GM19328 (cell line): ENCODE measurements at regions not wholly inside any gene's neighbourhood (a gene's known extent, or its start where the extent isn't known, plus 50 kb on each side); places are given as distances from the start of the nearest gene placed in this dataset.

Experiments
- ATAC-seq: cut with Tn5 transposase; IDR thresholded peaks from one replicate; pipeline ENCODE4 v1.9.1; 2021; ENCODE audit warnings: mild to moderate bottlenecking, moderate library complexity; ENCODE audit not compliant: unreplicated experiment

GRCh38 chr6:113381232-113381631, 475.9 kb upstream of the MARCKS start:
- no peak for ATAC-seq

- ATAC-seq, result peak; percentile 87
Measured at GRCh38 chr6:113381959-113382358, 475.2 kb upstream of the MARCKS start.

DNA sequence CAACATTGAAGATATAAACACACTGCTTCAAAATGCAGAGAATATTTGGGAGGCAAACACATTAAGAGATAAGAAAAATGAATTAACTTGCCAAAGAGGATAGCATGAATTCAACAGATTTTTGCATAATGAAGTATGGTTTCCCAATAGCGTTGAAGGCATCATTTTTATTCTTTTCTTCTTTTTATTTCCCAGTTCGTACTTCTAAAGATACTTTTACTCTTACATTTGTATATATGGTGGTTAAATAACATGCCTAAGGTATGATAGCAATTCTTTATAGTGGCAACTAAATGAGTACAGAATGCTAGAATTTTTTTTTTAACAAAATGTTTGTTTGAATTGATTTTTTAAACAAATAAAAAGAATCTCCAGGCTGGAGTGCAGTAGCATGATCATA, 473.4 kb upstream of the MARCKS start:
- ATAC-seq, result no peak

DNA sequence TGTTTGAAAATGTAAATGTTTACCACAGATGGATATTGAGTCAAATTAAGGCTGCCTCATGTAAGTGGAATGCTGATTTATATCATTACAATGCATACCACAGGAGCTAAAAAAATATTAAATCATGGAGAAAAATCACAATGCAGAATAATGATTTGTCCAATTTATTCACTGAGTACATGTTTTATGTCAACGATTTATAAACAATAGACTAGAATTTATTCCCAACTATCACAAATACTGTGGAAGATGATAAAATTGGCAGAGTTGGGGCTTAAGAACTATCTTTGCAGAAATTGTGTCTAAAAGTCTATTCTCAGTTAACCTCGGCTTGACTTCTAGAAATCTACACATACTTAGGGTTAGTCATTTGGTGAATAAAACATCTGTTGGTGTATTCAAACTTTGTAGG, 472.1 kb upstream of the MARCKS start:
- no peak for ATAC-seq

GRCh38 chr6:113388996-113389395, 468.1 kb upstream of the MARCKS start:
- no peak for ATAC-seq

- ATAC-seq, result no peak
Measured at GRCh38 chr6:113392551-113393055, 464.5 kb upstream of the MARCKS start.

DNA sequence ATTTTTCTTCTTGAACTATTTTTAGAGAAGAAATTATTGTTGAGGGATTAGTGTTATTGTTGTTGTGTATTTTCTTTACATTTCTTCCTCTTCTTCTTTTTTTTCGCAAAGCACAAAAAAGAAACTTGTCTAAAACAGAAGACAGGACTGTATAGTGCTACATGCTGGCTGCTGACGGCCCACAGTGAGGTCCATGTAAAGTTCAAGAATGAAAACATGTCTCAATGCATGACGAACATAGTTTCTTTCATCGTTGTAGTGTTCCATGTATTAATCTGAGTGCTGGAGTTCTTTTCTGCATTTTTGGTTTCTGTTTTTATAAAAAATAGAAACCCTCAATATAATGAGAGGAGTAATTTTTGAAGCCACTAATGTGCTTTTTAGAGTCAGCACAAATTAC, 462.9 kb upstream of the MARCKS start:
- no peak for ATAC-seq

DNA sequence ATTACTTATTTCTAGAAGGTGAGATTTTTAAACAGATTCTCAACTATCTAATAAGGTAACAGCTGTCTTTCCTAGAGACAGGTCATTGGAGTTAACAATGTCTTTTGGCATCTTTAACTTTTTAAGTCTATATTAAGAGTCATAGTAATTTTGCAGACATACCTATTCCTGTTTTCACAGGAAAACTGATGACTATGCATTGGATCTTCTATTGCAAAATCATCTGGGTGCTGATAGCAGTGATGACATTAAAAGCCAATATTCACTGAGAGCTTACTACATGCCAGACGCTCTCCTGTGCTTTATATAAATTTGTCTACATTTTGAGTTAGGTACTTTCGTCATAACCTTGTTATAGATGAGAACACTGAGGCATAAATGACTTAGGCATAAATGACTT, 462.4 kb upstream of the MARCKS start:
- no peak for ATAC-seq

- no peak for ATAC-seq
Measured at GRCh38 chr6:113396730-113397129, 460.4 kb upstream of the MARCKS start.

DNA sequence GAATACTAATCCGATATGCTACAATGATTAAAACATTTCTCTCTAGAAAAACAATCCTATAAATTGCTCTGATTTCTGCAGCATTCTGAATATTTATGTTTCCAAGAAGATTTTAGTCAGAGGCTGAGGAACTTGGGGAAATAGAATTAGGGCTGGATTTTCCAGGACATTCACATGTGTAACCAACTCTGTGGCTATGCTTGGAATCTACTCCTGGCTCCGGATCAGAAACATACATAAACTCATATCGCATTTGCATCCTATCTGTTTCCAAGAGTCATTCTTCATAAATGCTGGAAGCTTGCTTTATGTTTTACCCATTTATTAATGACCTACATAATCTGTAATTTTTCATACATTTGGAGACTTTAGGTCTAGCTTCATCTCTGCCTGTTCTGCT, 459.9 kb upstream of the MARCKS start:
- ATAC-seq, result no peak

DNA sequence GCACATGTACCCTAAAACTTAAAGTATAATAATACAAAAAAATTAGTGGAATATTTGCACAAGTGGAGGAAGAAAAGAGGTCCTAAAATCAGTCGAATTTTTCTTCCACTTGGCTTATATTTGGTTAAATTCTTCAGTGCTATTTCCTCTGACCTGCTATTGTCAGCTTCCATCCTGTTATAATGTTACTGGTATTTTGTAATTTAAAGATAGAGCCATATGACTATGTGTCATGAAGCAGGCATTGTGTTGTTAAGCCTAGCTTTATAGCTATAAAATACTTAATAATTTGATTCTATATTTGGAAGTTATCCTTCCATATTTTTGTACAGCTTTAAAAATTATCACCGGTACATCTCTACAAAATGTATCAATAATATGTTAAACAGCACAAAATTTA, 455.9 kb upstream of the MARCKS start:
- ATAC-seq, result no peak

GRCh38 chr6:113402544-113402943, 454.6 kb upstream of the MARCKS start:
- ATAC-seq, result no peak

DNA sequence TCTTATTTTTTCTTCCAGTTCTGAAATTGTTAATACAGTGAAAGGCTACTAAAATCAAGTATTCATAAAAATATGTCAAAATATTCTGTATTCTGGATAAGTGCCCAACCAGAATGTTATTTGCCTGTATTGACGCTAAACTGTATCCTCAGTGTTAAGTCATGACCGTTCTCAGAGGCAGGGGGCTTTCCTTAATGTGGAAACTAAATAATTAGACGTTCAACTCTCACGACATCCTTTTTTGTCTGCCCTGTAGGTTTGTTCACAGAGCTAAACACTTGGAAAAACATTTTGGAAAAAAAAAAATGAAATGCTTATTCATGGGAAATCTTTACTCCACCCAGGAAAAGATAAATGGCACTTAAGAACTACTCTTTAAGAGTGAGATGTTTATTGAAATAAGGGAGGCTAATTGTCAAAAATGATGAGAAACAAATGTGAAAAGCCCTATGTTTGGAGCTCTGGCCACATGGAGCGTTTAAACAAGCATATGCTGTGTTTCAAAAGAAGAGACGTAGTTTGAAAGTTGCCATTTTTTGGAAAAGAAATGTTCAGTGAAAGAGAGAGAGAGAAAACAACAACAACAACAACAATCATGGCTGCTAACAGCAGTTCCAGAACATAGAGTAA, 453.1 kb upstream of the MARCKS start:
- no peak for ATAC-seq

DNA sequence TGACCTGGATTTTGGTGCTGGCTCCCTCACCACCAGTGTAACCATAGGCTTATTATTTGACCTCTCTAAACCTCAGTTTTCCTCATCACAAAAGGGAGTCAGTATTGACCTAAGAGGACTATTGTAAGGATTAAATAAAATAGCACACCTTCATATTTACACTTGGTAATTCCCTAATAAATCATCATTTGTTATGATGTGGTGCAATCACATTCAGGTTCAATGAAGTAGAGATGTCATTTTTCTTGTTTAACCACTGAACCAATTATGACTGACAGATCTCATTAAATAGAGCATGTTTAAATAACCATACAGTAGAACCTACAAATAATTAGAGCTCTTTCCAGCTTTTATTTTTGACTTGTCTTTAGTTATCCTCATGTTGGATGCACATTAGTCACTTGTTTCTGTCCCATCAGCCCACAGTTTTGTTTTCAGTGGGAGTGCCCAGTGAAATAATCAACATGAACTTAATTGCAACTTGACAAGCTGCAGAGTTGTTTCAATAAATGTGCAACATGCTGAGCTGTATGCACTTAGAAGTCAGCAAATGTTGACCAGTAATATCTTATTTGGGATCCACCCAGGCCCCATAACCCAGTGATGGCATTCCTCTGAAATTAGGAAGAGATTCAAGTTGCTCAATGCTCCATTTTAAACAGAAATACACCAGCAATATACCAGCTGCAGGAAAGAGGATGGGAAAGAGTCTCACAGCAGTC, 451.7 kb upstream of the MARCKS start:
- no peak for ATAC-seq

DNA sequence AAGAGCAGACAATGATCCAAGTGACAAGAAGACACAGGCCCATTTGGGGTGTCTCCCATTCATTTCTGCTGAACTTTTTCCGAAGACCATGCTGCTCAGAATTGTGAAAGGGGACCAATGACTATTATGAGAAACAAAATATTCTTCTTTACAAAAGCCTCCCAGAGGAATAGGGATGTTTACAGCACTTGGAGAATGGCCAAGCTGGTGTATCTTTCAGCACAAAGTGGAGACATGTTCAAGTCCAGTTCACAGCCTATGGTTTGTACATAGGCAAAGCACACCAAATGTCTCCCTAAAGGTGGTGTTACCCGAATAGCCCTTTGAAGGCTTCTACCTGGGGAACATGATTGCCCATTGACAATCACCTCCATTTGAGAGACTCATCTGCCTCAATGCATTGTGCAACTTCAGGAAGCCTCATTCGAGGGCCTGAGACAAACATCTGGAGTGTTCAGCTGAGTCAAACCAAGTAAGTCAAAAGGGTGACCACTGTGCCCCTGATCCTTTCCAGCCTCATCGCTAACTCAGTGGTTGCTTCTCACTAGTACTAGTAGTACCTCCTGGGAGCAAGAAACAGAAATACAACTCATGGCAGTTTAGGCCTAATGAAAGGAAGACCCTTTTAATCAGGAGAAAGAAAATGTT, 451.0 kb upstream of the MARCKS start:
- ATAC-seq, result no peak

- ATAC-seq, result no peak
Measured at GRCh38 chr6:113411011-113411410, 446.1 kb upstream of the MARCKS start.

DNA sequence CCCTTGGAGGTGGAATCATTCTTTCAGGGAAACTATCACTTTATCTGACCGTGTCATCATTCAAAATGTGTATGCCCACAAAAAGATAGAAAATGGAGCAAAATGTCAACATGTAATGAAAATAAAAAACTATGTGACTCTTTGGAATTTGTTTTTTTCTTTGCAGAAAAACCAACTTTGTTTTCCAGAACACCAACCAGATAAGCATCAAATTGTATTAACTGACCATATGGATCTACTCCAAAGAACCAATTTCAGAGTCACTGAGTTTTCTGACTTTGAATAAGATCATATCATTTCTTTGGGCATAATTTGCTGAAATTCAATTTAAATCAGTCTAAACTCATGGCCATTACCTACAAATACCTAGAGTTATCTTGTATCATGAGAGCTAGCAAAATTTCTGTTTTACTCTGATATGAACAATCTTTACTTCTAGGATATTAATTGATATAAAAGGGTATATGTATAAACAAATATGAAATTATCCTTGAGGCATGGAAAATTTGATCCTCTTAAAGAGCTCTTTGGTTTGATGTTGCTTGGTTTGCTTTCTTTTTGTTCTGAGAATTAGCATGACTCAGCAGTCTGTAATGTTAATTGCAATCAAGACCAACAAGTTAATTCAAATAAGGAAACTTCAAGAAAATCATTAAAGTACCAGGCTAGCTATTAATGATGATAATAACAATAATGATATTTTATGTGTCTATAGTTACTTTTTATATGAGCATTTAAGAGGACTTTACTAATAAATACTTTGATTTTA, 444.4 kb upstream of the MARCKS start:
- no peak for ATAC-seq

- no peak for ATAC-seq
Measured at GRCh38 chr6:113414511-113414910, 442.6 kb upstream of the MARCKS start.

DNA sequence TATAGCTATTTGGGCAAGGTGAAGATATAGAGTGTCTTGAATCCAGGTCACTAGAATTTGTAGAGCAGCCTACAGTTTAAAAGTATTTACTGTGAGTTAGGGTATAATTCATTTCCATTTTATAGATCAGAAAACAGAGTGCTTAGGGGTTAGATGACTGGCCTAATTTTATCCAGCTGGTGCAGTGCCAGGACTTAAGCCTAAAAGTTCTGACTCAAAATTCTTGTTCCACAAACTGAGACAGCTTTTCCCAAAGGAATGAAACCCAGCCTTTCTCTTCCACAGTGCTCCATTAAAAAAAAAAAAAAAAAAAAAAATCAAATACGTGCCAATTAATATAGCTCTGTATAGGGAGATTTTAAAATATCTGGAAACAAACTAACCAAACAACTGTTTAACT, 441.0 kb upstream of the MARCKS start:
- no peak for ATAC-seq

DNA sequence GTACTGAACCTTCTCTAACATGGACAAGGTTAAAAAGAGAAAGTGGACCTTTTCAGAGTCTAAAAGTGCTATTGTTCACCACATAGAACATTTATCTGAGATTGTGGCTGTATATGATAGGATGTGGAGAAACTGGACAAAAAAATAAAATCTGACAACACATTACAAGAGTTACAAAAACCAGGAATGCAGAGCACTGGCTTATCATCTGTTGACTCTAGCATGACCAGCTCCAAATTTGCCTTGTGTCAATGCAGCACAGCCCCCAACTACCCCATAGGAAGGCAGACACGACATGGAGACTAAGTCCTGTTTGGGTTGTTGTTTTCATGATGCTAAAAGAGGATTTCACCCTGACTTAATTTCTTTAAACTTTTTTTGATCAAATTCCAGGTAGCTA, 436.9 kb upstream of the MARCKS start:
- no peak for ATAC-seq

DNA sequence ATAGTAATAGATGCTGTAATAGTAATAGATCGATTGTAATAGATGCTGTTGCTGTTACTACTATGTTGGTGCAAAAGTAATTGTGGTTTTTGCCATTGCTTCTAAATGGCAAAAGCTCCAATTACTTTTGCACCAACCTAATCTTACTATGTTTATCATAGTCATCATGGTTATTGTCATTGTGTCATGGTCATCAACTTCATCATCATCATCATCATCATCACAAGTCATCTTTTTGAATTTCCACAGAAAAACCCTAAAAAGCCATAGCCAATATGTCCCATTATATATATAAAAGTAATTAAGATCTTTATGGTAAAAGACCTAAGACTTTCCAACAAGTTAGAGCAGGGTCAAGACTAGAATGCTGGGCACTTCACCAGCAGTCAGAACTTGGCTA, 435.1 kb upstream of the MARCKS start:
- ATAC-seq, result no peak
